Peyer's patch (tissue), 4 donors: ENCODE measurements at regions not wholly inside any gene's neighbourhood (a gene's known extent, or its start where the extent isn't known, plus 50 kb on each side); places are given as distances from the start of the nearest gene placed in this dataset.

ENCODE experiments used
- POLR2A ChIP-seq, 2 donors: fragments of 450-650 bp; IDR thresholded peaks; one replicate each; pipeline ENCODE4 v1.5.1; 2017; ENCODE audit warnings: antibody characterized with exemption in 2 of 2, mild to moderate bottlenecking in 2 of 2, moderate library complexity in 2 of 2
- TF ChIP-seq, protein P1 (sequence below), 6 experiments: fragments of 450-650 bp in 4 of 6; fragments of 200-600 bp in 2 of 6; sonication (generic) in 1 of 6; IDR thresholded peaks; one replicate each; pipeline ENCODE4 v1.5.1; 2017 to 2019; ENCODE audit warnings: antibody characterized with exemption in 6 of 6, mild to moderate bottlenecking in 3 of 6, moderate library complexity in 1 of 6

- no peak for TF ChIP-seq POLR2A (IDR thresholded peaks at IDR 0.05)
- TF ChIP-seq, protein P1, sequence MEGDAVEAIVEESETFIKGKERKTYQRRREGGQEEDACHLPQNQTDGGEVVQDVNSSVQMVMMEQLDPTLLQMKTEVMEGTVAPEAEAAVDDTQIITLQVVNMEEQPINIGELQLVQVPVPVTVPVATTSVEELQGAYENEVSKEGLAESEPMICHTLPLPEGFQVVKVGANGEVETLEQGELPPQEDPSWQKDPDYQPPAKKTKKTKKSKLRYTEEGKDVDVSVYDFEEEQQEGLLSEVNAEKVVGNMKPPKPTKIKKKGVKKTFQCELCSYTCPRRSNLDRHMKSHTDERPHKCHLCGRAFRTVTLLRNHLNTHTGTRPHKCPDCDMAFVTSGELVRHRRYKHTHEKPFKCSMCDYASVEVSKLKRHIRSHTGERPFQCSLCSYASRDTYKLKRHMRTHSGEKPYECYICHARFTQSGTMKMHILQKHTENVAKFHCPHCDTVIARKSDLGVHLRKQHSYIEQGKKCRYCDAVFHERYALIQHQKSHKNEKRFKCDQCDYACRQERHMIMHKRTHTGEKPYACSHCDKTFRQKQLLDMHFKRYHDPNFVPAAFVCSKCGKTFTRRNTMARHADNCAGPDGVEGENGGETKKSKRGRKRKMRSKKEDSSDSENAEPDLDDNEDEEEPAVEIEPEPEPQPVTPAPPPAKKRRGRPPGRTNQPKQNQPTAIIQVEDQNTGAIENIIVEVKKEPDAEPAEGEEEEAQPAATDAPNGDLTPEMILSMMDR (IDR thresholded peaks at IDR 0.05), result no peak
Measured at GRCh38 chr2:219698748-219699439, 71.5 kb downstream of the SLC4A3 start.
